Fibroblast of lung (primary cell): ENCODE measurements at regions not wholly inside any gene's neighbourhood (a gene's known extent, or its start where the extent isn't known, plus 50 kb on each side); places are given as distances from the start of the nearest gene placed in this dataset.

ENCODE experiments used
- DNase-seq, 2 donors: peaks; one replicate each; pipeline versions ENCODE4 v3.0.0 to v3.0.0-alpha.2; 2010; ENCODE audit warnings: low read depth in 2 of 2
- H2AFZ ChIP-seq: 2 replicates; pipeline ENCODE4 v1.5.1; 2012; ENCODE audit warnings: low read length, control low read depth, inconsistent platforms
- H3K27ac ChIP-seq: 2 replicates; pipeline ENCODE4 v1.5.1; 2011; ENCODE audit warnings: low read length, control low read depth; ENCODE audit not compliant: insufficient read depth
- H3K27me3 ChIP-seq: 2 replicates; pipeline ENCODE4 v1.5.1; 2011; ENCODE audit warnings: mild to moderate bottlenecking, low read length; ENCODE audit not compliant: control insufficient read depth, insufficient read depth
- H3K36me3 ChIP-seq: 2 replicates; pipeline ENCODE4 v1.5.1; 2011; ENCODE audit warnings: low read length; ENCODE audit not compliant: control insufficient read depth, insufficient read depth
- H3K4me1 ChIP-seq: 2 replicates; pipeline ENCODE4 v1.5.1; 2011; ENCODE audit warnings: low read length; ENCODE audit not compliant: control insufficient read depth, insufficient read depth; ENCODE audit errors: extremely low read depth
- H3K4me2 ChIP-seq: 2 replicates; pipeline ENCODE4 v1.5.1; 2011; ENCODE audit warnings: low read length, control low read depth; ENCODE audit not compliant: insufficient read depth; ENCODE audit errors: extremely low read depth
- H3K4me3 ChIP-seq, 4 experiments: fragments of 200-600 bp in 1 of 4; sonication (generic) in 1 of 4; replicated peaks in 1 of 4; 2 replicates each; pipeline ENCODE4 v1.5.1; 2011 to 2016; ENCODE audit warnings: low read length in 4 of 4, low read depth in 3 of 4, mild to moderate bottlenecking in 3 of 4, control low read depth in 2 of 4, inconsistent platforms in 1 of 4, mixed read lengths in 1 of 4; ENCODE audit not compliant: insufficient read depth in 1 of 4; ENCODE audit errors: control extremely low read depth in 1 of 4
- H3K79me2 ChIP-seq: 2 replicates; pipeline ENCODE4 v1.5.1; 2012; ENCODE audit warnings: mild to moderate bottlenecking, low read length, inconsistent platforms; ENCODE audit not compliant: control insufficient read depth, insufficient read depth
- H3K9ac ChIP-seq: 2 replicates; pipeline ENCODE4 v1.5.1; 2011; ENCODE audit warnings: mild to moderate bottlenecking, low read length, control low read depth; ENCODE audit not compliant: insufficient read depth
- H3K9me3 ChIP-seq: 2 replicates; pipeline ENCODE4 v1.5.1; 2012; ENCODE audit warnings: low read depth, low read length; ENCODE audit not compliant: control insufficient read depth, insufficient read depth
- H4K20me1 ChIP-seq: 2 replicates; pipeline ENCODE4 v1.5.1; 2011; ENCODE audit warnings: low read length; ENCODE audit not compliant: control insufficient read depth, insufficient read depth; ENCODE audit errors: extremely low read depth
- CTCF ChIP-seq, 2 donors: IDR thresholded peaks in 1 of 2; conservative IDR thresholded peaks in 1 of 2; 1 replicate in 1 of 2; 2 replicates in 1 of 2; pipeline ENCODE4 v1.5.1; 2011 to 2012; ENCODE audit warnings: low read length in 2 of 2, control low read depth in 1 of 2, inconsistent platforms in 1 of 2, low read depth in 1 of 2, mild to moderate bottlenecking in 1 of 2
- EZH2 ChIP-seq: IDR thresholded peaks from 2 replicates; pipeline ENCODE4 v1.5.1; 2012; ENCODE audit warnings: low read length, control low read depth, mild to moderate bottlenecking; ENCODE audit errors: missing control alignments

- Histone ChIP-seq H3K4me3 (no peak overlapping the region), H2AFZ (no peak overlapping the region), H3K27ac (no peak overlapping the region), H3K9me3 (no peaks in the 10 kb centered on the region), H3K36me3 (no peaks in the 10 kb centered on the region), H3K27me3 (no peaks in the 10 kb centered on the region), H4K20me1 (no peaks in the 10 kb centered on the region), H3K79me2 (no peaks in the 10 kb centered on the region), H3K9ac (no peak overlapping the region), H3K4me1 (no peaks in the 10 kb centered on the region), H3K4me2 (no peak overlapping the region)
- no peak for TF ChIP-seq CTCF (conservative IDR thresholded peaks at IDR 0.05 in 1 of 2, IDR thresholded peaks at IDR 0.05 in 1 of 2; ENCODE audit: low read depth in 1 of 2, low read length in 2 of 2)
- no peak for TF ChIP-seq EZH2
- no peak for DNase-seq
Measured at GRCh38 chr1:163444665-163445064, 122.9 kb downstream of the NUF2 start.

- no peaks in the 10 kb centered on the region for H3K36me3 ChIP-seq
- DNase-seq = no peak
- no peak overlapping the region for H3K9ac ChIP-seq
- no peaks in the 10 kb centered on the region for H3K79me2 ChIP-seq
- H3K27me3 ChIP-seq = no peaks in the 10 kb centered on the region
- TF ChIP-seq CTCF (conservative IDR thresholded peaks at IDR 0.05 in 1 of 2, IDR thresholded peaks at IDR 0.05 in 1 of 2; ENCODE audit: low read depth in 1 of 2, low read length in 2 of 2) (no peak), EZH2 (no peak)
- H3K9me3 ChIP-seq = no peaks in the 10 kb centered on the region
- H4K20me1 ChIP-seq = no peaks in the 10 kb centered on the region
- H3K4me2 ChIP-seq = no peak overlapping the region
- no peak overlapping the region for H2AFZ ChIP-seq
- no peak overlapping the region for H3K27ac ChIP-seq
- no peak overlapping the region for H3K4me3 ChIP-seq
- no peaks in the 10 kb centered on the region for H3K4me1 ChIP-seq
Measured at GRCh38 chr1:163450986-163451385, 129.2 kb downstream of the NUF2 start.

GRCh38 chr1:163459539-163459938, 137.8 kb downstream of the NUF2 start:
- no peaks in the 10 kb centered on the region for H3K36me3 ChIP-seq
- no peak overlapping the region for H3K4me3 ChIP-seq
- H2AFZ ChIP-seq = no peak overlapping the region
- no peaks in the 10 kb centered on the region for H4K20me1 ChIP-seq
- no peaks in the 10 kb centered on the region for H3K79me2 ChIP-seq
- no peaks in the 10 kb centered on the region for H3K27me3 ChIP-seq
- H3K4me2 ChIP-seq = no peak overlapping the region
- no peaks in the 10 kb centered on the region for H3K9me3 ChIP-seq
- no peaks in the 10 kb centered on the region for H3K4me1 ChIP-seq
- H3K9ac ChIP-seq = no peak overlapping the region
- H3K27ac ChIP-seq = no peak overlapping the region
- TF ChIP-seq EZH2 = no peak
- no peak for TF ChIP-seq CTCF (conservative IDR thresholded peaks at IDR 0.05 in 1 of 2, IDR thresholded peaks at IDR 0.05 in 1 of 2; ENCODE audit: low read depth in 1 of 2, low read length in 2 of 2)
- no peak for DNase-seq
